ENCODE measurements at regions not wholly inside any gene's neighbourhood (a gene's known extent, or its start where the extent isn't known, plus 50 kb on each side); places are given as distances from the start of the nearest gene placed in this dataset.

DNA sequence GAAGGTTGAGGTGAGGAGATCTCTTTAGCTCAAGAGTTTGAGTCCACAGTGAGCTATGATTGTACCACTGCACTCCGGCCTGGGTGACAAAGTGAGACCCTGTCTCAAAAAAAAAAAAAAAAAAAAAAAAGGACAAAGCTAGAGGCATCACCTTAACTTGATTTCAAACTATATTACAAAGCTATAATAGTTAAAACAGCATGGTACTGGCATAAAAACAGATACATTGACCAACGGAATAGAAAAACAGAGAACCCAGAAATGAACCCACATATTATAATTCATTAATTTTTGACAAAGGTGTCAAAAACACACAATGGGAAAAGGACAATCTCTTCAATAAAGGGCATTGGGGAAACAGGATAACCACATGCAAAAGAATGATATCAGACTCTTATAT lies 50.8 kb upstream of the MBOAT1 start:
- intact Hi-C loops (cut with DNase I), result no loop called here
- no peaks in the 10 kb centered on the region for H3K4me1 ChIP-seq
- peaks cover 0 to 7% (median 2%) of the 10 kb centered on the region in 4 donors for H3K9me3 ChIP-seq
- DNase-seq (ENCODE audit: extremely low spot score), result no peak
- no peak overlapping the region for H3K4me3 ChIP-seq
- no peak for TF ChIP-seq POLR2A (IDR thresholded peaks at IDR 0.05; ENCODE audit: low read depth)
- TF ChIP-seq CTCF (IDR thresholded peaks at IDR 0.05), result no peak
- no peak for TF ChIP-seq POLR2AphosphoS5 (IDR thresholded peaks at IDR 0.05)
- TF ChIP-seq EP300 (IDR thresholded peaks at IDR 0.05), result no peak
- no peaks in the 10 kb centered on the region for H3K36me3 ChIP-seq
- WGBS, result 96% methylated on average over 2 of the region's 2 CpGs
- H3K27ac ChIP-seq (replicated peaks in 1 of 4), result no peak overlapping the region
- H3K27me3 ChIP-seq, result no peaks in the 10 kb centered on the region

GRCh38 chr6:20265842-20266241 lies 53.6 kb upstream of the MBOAT1 start:
- H3K9me3 ChIP-seq, result peaks cover 0 to 7% (median 2%) of the 10 kb centered on the region in 4 donors
- TF ChIP-seq CTCF (IDR thresholded peaks at IDR 0.05), result no peak
- no peak for TF ChIP-seq POLR2A (IDR thresholded peaks at IDR 0.05; ENCODE audit: low read depth)
- TF ChIP-seq EP300 (IDR thresholded peaks at IDR 0.05), result no peak
- TF ChIP-seq POLR2AphosphoS5 (IDR thresholded peaks at IDR 0.05), result no peak
- H3K36me3 ChIP-seq, result no peaks in the 10 kb centered on the region
- H3K4me3 ChIP-seq, result no peak overlapping the region
- H3K4me1 ChIP-seq, result no peaks in the 10 kb centered on the region
- no peaks in the 10 kb centered on the region for H3K27me3 ChIP-seq
- 87% methylated on average over 3 of the region's 3 CpGs for WGBS
- DNase-seq (ENCODE audit: extremely low spot score), result no peak
- no peak overlapping the region for H3K27ac ChIP-seq (replicated peaks in 1 of 4)
- intact Hi-C loops (cut with DNase I), result no loop called here

DNA sequence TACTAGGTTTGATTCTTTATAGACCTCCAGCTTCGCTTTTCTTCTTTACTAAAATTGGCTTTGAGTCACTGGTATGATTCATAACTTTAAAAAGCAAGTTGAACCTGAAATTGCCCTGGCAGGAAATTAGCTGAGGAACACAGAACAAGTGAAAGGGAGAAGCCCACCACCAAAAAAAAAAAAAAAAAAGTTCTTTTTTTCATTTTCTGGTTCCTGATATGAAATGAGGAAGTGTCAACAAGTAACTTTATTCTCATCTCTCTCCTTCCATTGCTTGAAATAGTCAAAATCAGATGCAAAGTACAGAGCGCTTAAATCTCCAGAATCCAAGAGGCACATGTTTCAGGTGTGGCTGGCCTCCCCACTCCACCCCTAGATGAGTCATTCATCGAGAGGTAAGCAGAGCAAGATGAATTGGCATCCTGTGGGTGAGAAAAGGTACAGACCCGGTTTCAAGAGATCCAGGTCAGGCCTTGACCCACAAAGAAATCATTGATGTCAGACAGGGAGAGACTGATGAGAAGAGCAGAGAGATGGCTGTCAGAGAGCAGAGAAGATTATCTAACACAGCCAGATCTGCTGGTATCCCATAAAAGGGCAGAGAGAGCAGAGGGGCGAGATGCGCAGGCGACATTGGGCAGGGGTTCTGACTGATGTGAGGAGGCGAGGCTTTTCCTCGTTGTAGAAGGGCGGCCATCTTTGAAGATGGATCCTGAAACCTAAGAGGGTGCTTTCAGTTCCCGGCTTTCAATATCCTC lies 54.8 kb upstream of the MBOAT1 start:
- TF ChIP-seq POLR2AphosphoS5 (IDR thresholded peaks at IDR 0.05), result no peak
- TF ChIP-seq POLR2A (IDR thresholded peaks at IDR 0.05; ENCODE audit: low read depth), result no peak
- no peak for TF ChIP-seq CTCF (IDR thresholded peaks at IDR 0.05)
- no peak for TF ChIP-seq EP300 (IDR thresholded peaks at IDR 0.05)
- Histone ChIP-seq H3K4me3 (no peak overlapping the region), H3K27ac (replicated peaks in 1 of 4) (no peak overlapping the region), H3K9me3 (peaks cover 0 to 7% (median 2%) of the 10 kb centered on the region in 4 donors), H3K27me3 (no peaks in the 10 kb centered on the region), H3K4me1 (no peaks in the 10 kb centered on the region), H3K36me3 (no peaks in the 10 kb centered on the region)
- 79% methylated on average over 11 of the region's 11 CpGs for WGBS
- no peak for DNase-seq (ENCODE audit: extremely low spot score)
- intact Hi-C loops (cut with DNase I), result no loop called here

- no peaks in the 10 kb centered on the region for H3K27me3 ChIP-seq
- no peak overlapping the region for H3K4me3 ChIP-seq
- H3K27ac ChIP-seq (replicated peaks in 1 of 4), result no peak overlapping the region
- H3K4me1 ChIP-seq, result no peaks in the 10 kb centered on the region
- H3K36me3 ChIP-seq, result no peaks in the 10 kb centered on the region
- no peaks in the 10 kb centered on the region for H3K9me3 ChIP-seq
- WGBS, result 71% methylated on average over 2 of the region's 2 CpGs
- DNase-seq (ENCODE audit: extremely low spot score), result no peak
- intact Hi-C loops (cut with DNase I), result no loop called here
- no peak for TF ChIP-seq POLR2A (IDR thresholded peaks at IDR 0.05; ENCODE audit: low read depth)
- no peak for TF ChIP-seq EP300 (IDR thresholded peaks at IDR 0.05)
- TF ChIP-seq CTCF (IDR thresholded peaks at IDR 0.05), result no peak
- TF ChIP-seq POLR2AphosphoS5 (IDR thresholded peaks at IDR 0.05), result no peak
These were observed 56.9 kb upstream of the MBOAT1 start for GRCh38 chr6:20269181-20269580.

- WGBS, result 48% methylated on average over 3 of the region's 3 CpGs
- TF ChIP-seq CTCF (IDR thresholded peaks at IDR 0.05) (no peak), POLR2A (IDR thresholded peaks at IDR 0.05; ENCODE audit: low read depth) (no peak), POLR2AphosphoS5 (IDR thresholded peaks at IDR 0.05) (no peak), EP300 (IDR thresholded peaks at IDR 0.05) (no peak)
- no peak for DNase-seq (ENCODE audit: extremely low spot score)
- Histone ChIP-seq H3K36me3 (no peaks in the 10 kb centered on the region), H3K27ac (replicated peaks in 1 of 4) (no peak overlapping the region), H3K27me3 (peaks cover 0 to under 1% (median 0%) of the 10 kb centered on the region in 4 donors), H3K9me3 (peaks cover 0 to 6% (median 0%) of the 10 kb centered on the region in 4 donors), H3K4me1 (no peaks in the 10 kb centered on the region), H3K4me3 (no peak overlapping the region)
- intact Hi-C loops (cut with DNase I), result no loop called here
These were observed 59.5 kb upstream of the MBOAT1 start for GRCh38 chr6:20271818-20272217.

Measured in esophagus muscularis mucosa (tissue), 4 donors.